KMS-11 (cell line): ENCODE measurements at regions not wholly inside any gene's neighbourhood (a gene's known extent, or its start where the extent isn't known, plus 50 kb on each side); places are given as distances from the start of the nearest gene placed in this dataset.
"Not testable (repeated sequence)": the region's sequence is repeated elsewhere in the genome, so short reads cannot be mapped to it uniquely, and the experiment has no call there.

Experiments used
- H2AFZ ChIP-seq: fragments of 200-600 bp; sonication (generic); 2 replicates; pipeline ENCODE4 v1.6.1; 2016; ENCODE audit warnings: antibody characterized with exemption, mixed run types, low read depth
- H3K27ac ChIP-seq: fragments of 200-600 bp; sonication (generic); 2 replicates; pipeline ENCODE4 v1.6.1; 2016; ENCODE audit warnings: mild to moderate bottlenecking, mixed run types
- H3K27me3 ChIP-seq: fragments of 200-600 bp; sonication (generic); 2 replicates; pipeline ENCODE4 v1.6.1; 2017; ENCODE audit warnings: mild to moderate bottlenecking, low read depth, mixed run types, moderate library complexity; ENCODE audit not compliant: insufficient read depth
- H3K36me3 ChIP-seq: fragments of 200-600 bp; sonication (generic); 2 replicates; pipeline ENCODE4 v1.6.1; 2017; ENCODE audit warnings: mild to moderate bottlenecking, mixed run types; ENCODE audit not compliant: insufficient read depth
- H3K4me1 ChIP-seq: fragments of 200-600 bp; sonication (generic); 2 replicates; pipeline ENCODE4 v1.6.1; 2016; ENCODE audit warnings: mild to moderate bottlenecking, low read depth, mixed run types; ENCODE audit not compliant: poor library complexity, severe bottlenecking
- H3K4me2 ChIP-seq: fragments of 200-600 bp; sonication (generic); 2 replicates; pipeline ENCODE4 v1.7.0; 2016; ENCODE audit warnings: mild to moderate bottlenecking, mixed run types
- H3K4me3 ChIP-seq: fragments of 200-600 bp; sonication (generic); IDR thresholded peaks from 2 replicates; pipeline ENCODE4 v1.6.1; 2017; ENCODE audit warnings: low read depth, low read length, mixed read lengths; ENCODE audit not compliant: insufficient read depth
- H3K79me2 ChIP-seq: fragments of 200-600 bp; sonication (generic); 2 replicates; pipeline ENCODE4 v1.6.1; 2016; ENCODE audit warnings: low read depth, mixed run types; ENCODE audit not compliant: insufficient read depth
- H3K9ac ChIP-seq: fragments of 200-600 bp; sonication (generic); 2 replicates; pipeline ENCODE4 v1.6.1; 2016; ENCODE audit warnings: mild to moderate bottlenecking, mixed run types
- H4K20me1 ChIP-seq: fragments of 200-600 bp; sonication (generic); 2 replicates; pipeline ENCODE4 v1.6.1; 2016; ENCODE audit warnings: mild to moderate bottlenecking, mixed run types; ENCODE audit not compliant: insufficient read depth
- TF ChIP-seq, protein P1 (sequence below): fragments of 200-600 bp; sonication (generic); conservative IDR thresholded peaks from 2 replicates; pipeline ENCODE4 v1.6.1; 2017; ENCODE audit warnings: low read depth, mild to moderate bottlenecking, antibody characterized with exemption, low read length, moderate library complexity, mixed read lengths

DNA sequence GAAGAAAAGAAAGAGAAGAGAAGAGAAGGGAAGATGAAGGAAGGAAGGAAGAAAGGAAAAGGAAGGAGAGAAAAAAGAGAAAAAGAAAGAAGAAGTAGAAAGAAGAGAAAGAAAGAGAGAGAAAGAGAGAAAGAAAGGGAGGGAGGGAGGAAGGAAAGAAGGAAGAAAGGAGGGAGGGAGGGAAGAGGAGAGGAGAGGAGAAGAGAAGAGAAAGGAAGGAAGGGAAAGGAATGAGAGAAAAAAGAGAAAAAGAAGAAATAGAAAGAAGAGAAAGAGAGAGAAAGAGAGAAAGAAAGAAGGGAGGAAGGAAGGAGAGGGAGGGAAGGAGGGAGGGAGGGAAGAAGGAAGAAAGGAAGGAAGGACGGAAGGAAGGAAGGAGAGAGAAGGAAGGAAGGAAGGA is 217.9 kb upstream of the POU1F1 start:
- H3K4me1 ChIP-seq = no peaks in the 10 kb centered on the region
- no peak overlapping the region for H3K4me3 ChIP-seq
- TF ChIP-seq, protein P1, sequence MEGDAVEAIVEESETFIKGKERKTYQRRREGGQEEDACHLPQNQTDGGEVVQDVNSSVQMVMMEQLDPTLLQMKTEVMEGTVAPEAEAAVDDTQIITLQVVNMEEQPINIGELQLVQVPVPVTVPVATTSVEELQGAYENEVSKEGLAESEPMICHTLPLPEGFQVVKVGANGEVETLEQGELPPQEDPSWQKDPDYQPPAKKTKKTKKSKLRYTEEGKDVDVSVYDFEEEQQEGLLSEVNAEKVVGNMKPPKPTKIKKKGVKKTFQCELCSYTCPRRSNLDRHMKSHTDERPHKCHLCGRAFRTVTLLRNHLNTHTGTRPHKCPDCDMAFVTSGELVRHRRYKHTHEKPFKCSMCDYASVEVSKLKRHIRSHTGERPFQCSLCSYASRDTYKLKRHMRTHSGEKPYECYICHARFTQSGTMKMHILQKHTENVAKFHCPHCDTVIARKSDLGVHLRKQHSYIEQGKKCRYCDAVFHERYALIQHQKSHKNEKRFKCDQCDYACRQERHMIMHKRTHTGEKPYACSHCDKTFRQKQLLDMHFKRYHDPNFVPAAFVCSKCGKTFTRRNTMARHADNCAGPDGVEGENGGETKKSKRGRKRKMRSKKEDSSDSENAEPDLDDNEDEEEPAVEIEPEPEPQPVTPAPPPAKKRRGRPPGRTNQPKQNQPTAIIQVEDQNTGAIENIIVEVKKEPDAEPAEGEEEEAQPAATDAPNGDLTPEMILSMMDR = no peak
- H3K9ac ChIP-seq = no peak overlapping the region
- H3K27ac ChIP-seq = no peak overlapping the region
- no peaks in the 10 kb centered on the region for H3K27me3 ChIP-seq
- H3K36me3 ChIP-seq = no peaks in the 10 kb centered on the region
- no peaks in the 10 kb centered on the region for H3K79me2 ChIP-seq
- no peak overlapping the region for H3K4me2 ChIP-seq
- H2AFZ ChIP-seq = no peak overlapping the region
- no peaks in the 10 kb centered on the region for H4K20me1 ChIP-seq

DNA sequence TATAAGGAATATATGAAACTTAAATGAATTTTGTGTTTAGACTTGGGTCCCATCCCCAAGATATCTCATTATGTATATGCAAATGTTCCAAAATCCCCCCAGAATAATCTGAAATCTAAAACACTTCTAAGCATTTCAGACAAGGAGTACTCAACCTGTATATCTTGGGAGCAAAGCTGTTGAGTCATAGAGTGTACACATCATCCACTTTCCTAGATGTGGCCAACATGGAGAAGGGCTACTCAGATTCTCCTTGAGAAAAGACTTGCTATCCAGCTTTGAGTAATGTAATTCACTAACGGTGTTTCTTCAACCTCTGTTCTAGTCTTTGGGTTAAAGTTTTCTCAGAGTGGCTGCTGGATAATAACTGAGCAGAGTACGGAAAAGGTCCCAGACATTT is 215.5 kb upstream of the POU1F1 start:
- H2AFZ ChIP-seq = no peak overlapping the region
- H3K4me2 ChIP-seq = no peak overlapping the region
- H3K36me3 ChIP-seq = no peaks in the 10 kb centered on the region
- H3K79me2 ChIP-seq = no peaks in the 10 kb centered on the region
- H3K27me3 ChIP-seq = no peaks in the 10 kb centered on the region
- no peaks in the 10 kb centered on the region for H4K20me1 ChIP-seq
- no peak overlapping the region for H3K4me3 ChIP-seq
- TF ChIP-seq, protein P1 = no peak
- H3K27ac ChIP-seq = no peak overlapping the region
- H3K4me1 ChIP-seq = no peaks in the 10 kb centered on the region
- H3K9ac ChIP-seq = no peak overlapping the region

DNA sequence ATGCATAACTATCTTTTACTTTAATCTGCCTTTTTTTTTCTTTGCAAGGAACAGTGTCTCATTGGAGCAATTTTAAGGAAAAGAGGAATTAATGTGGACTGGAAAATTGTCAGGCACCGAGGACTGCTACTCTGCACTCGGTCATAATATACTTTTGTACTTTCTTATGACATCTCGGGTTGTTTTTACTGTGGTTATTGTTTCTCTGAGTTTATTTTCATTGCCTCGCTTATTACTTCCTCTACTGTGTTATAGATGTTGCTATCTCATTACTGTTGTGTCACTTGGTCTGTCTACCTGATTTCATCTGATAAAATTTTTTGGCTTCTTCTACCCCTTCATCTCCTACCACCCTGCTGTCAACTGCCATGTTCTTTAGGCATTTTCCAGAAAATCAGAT is 213.5 kb upstream of the POU1F1 start:
- Histone ChIP-seq H3K4me2 (no peak overlapping the region), H3K36me3 (no peaks in the 10 kb centered on the region), H4K20me1 (no peaks in the 10 kb centered on the region), H2AFZ (no peak overlapping the region), H3K9ac (no peak overlapping the region), H3K27me3 (no peaks in the 10 kb centered on the region), H3K4me1 (no peaks in the 10 kb centered on the region), H3K4me3 (no peak overlapping the region), H3K79me2 (no peaks in the 10 kb centered on the region), H3K27ac (no peak overlapping the region)
- TF ChIP-seq, protein P1 = no peak

DNA sequence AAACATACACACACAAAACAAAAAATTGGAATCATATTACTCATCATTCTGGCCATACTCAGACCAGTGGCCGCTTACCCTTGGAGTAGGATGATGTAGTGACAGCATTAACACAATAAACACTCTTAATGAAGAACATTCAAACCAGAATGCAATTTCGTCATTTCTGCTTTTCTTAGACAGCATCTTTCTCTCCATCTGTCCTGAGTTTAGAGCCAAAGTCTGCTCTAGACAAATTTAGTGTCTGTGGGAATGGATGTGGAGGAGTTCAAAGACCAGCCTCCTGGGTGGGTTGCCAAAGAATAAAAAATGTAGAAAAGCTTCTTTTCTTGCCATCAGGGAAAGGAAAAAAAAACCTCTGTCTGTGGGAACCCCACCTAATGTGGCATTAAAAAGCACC is 212.4 kb upstream of the POU1F1 start:
- H4K20me1 ChIP-seq = no peaks in the 10 kb centered on the region
- no peaks in the 10 kb centered on the region for H3K36me3 ChIP-seq
- H3K27me3 ChIP-seq = no peaks in the 10 kb centered on the region
- H3K4me2 ChIP-seq = no peak overlapping the region
- H3K27ac ChIP-seq = no peak overlapping the region
- TF ChIP-seq, protein P1 = no peak
- no peaks in the 10 kb centered on the region for H3K79me2 ChIP-seq
- H3K4me3 ChIP-seq = no peak overlapping the region
- H3K4me1 ChIP-seq = no peaks in the 10 kb centered on the region
- H2AFZ ChIP-seq = no peak overlapping the region
- no peak overlapping the region for H3K9ac ChIP-seq

DNA sequence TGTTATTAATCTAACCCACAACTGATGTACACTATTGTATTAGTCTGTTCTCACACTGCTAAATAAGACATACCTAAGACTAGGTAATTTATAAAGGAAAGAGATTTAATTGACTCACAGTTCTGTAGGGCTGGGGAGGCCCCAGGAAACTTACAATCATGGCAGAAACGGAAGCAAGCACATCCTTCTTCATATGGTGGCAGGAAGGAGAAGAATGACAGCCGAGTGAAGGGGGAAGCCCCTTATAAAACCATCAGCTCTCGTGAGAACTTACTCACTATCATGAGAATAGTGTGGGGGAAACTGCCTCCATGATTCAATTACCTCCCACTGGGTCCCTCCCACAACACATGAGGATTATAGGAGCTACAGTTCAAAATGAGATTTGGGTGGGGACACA is 210.3 kb upstream of the POU1F1 start:
- H3K27ac ChIP-seq, H3K4me3 ChIP-seq, H4K20me1 ChIP-seq, H3K79me2 ChIP-seq, H3K4me2 ChIP-seq, H3K27me3 ChIP-seq, H2AFZ ChIP-seq, H3K36me3 ChIP-seq, H3K4me1 ChIP-seq, H3K9ac ChIP-seq: not testable (repeated sequence)
